WTC11 (cell line): ENCODE measurements at regions not wholly inside any gene's neighbourhood (a gene's known extent, or its start where the extent isn't known, plus 50 kb on each side); places are given as distances from the start of the nearest gene placed in this dataset.

Experiments
- CBFB ChIP-seq: sonication (generic); formaldehyde crosslinking; IDR thresholded peaks from 2 replicates; pipeline ENCODE4 v1.8.1; 2022; ENCODE audit warnings: mild to moderate bottlenecking, low read depth, missing genetic modification reagents
- ELF4 ChIP-seq: sonication (generic); formaldehyde crosslinking; IDR thresholded peaks from 2 replicates; pipeline ENCODE4 v1.8.1; 2022; ENCODE audit warnings: low read depth, mild to moderate bottlenecking, moderate library complexity, missing genetic modification reagents
- ESRRA ChIP-seq: sonication (generic); formaldehyde crosslinking; IDR thresholded peaks from 2 replicates; pipeline ENCODE4 v1.8.1; 2022; ENCODE audit warnings: mild to moderate bottlenecking, missing genetic modification reagents, borderline replicate concordance
- GABPB1 ChIP-seq: sonication (generic); formaldehyde crosslinking; IDR thresholded peaks from 2 replicates; pipeline ENCODE4 v1.8.1; 2023; ENCODE audit warnings: mild to moderate bottlenecking, missing genetic modification reagents
- IRF2 ChIP-seq: sonication (generic); formaldehyde crosslinking; IDR thresholded peaks from 2 replicates; pipeline ENCODE4 v1.8.0; 2022; ENCODE audit warnings: low read depth, missing genetic modification reagents, borderline replicate concordance
- NFE2L1 ChIP-seq: sonication (generic); formaldehyde crosslinking; IDR thresholded peaks from 2 replicates; pipeline ENCODE4 v1.8.1; 2023; ENCODE audit warnings: missing genetic modification reagents
- NFYB ChIP-seq: sonication (generic); formaldehyde crosslinking; conservative IDR thresholded peaks from 2 replicates; pipeline ENCODE4 v1.8.0; 2022; ENCODE audit warnings: low read depth, missing genetic modification reagents
- NR1H2 ChIP-seq: sonication (generic); formaldehyde crosslinking; IDR thresholded peaks from 2 replicates; pipeline ENCODE4 v1.9.0; 2021; ENCODE audit warnings: mild to moderate bottlenecking, moderate library complexity, missing genetic modification reagents
- TCF7 ChIP-seq: sonication (generic); formaldehyde crosslinking; IDR thresholded peaks from 2 replicates; pipeline ENCODE4 v1.8.0; 2022; ENCODE audit warnings: mild to moderate bottlenecking, low read depth, missing genetic modification reagents, moderate library complexity
- TF ChIP-seq, protein P1 (sequence below): fragments of 200-600 bp; IDR thresholded peaks from 2 replicates; pipeline ENCODE4 v1.8.0; 2022; ENCODE audit warnings: antibody characterized with exemption
- TF ChIP-seq, protein P2 (sequence below): sonication (generic); formaldehyde crosslinking; IDR thresholded peaks from 2 replicates; pipeline ENCODE4 v1.8.0; 2022; ENCODE audit warnings: mild to moderate bottlenecking, missing genetic modification reagents
- TF ChIP-seq, protein P3 (sequence below): sonication (generic); formaldehyde crosslinking; IDR thresholded peaks from 2 replicates; pipeline ENCODE4 v1.8.1; 2022; ENCODE audit warnings: missing genetic modification reagents, borderline replicate concordance

DNA sequence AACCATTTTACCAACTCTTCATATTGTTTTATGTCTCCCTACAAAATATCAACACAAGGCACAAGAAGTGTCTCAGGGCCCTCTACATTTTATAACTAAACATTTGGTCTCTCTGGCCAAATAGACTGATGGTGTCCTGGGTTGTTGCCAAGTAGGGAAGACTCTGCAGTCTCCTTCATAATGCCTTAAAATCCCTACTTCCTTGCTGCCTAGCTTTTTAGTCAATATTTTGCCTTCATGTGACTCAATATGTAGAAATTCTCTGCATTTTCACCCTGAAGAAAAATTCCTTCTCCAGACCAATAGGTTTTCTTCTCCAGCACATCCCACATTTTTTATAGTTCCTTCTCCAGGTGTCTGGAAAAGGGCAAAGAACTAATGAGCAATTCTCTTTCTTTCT is 72.6 kb upstream of the IPO9 start:
- TF ChIP-seq IRF2 (CRISPR knock-in tag), result no peak
- no peak for TF ChIP-seq NR1H2
- TF ChIP-seq NFE2L1 (CRISPR knock-in tag), result no peak
- TF ChIP-seq TCF7, result no peak
- TF ChIP-seq, protein P1, sequence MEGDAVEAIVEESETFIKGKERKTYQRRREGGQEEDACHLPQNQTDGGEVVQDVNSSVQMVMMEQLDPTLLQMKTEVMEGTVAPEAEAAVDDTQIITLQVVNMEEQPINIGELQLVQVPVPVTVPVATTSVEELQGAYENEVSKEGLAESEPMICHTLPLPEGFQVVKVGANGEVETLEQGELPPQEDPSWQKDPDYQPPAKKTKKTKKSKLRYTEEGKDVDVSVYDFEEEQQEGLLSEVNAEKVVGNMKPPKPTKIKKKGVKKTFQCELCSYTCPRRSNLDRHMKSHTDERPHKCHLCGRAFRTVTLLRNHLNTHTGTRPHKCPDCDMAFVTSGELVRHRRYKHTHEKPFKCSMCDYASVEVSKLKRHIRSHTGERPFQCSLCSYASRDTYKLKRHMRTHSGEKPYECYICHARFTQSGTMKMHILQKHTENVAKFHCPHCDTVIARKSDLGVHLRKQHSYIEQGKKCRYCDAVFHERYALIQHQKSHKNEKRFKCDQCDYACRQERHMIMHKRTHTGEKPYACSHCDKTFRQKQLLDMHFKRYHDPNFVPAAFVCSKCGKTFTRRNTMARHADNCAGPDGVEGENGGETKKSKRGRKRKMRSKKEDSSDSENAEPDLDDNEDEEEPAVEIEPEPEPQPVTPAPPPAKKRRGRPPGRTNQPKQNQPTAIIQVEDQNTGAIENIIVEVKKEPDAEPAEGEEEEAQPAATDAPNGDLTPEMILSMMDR, result no peak
- no peak for TF ChIP-seq CBFB (CRISPR knock-in tag)
- no peak for TF ChIP-seq GABPB1
- no peak for TF ChIP-seq ESRRA (CRISPR knock-in tag)
- TF ChIP-seq NFYB, result no peak
- TF ChIP-seq, protein P2, sequence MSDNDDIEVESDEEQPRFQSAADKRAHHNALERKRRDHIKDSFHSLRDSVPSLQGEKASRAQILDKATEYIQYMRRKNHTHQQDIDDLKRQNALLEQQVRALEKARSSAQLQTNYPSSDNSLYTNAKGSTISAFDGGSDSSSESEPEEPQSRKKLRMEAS (CRISPR knock-in tag), result no peak
- TF ChIP-seq, protein P3, sequence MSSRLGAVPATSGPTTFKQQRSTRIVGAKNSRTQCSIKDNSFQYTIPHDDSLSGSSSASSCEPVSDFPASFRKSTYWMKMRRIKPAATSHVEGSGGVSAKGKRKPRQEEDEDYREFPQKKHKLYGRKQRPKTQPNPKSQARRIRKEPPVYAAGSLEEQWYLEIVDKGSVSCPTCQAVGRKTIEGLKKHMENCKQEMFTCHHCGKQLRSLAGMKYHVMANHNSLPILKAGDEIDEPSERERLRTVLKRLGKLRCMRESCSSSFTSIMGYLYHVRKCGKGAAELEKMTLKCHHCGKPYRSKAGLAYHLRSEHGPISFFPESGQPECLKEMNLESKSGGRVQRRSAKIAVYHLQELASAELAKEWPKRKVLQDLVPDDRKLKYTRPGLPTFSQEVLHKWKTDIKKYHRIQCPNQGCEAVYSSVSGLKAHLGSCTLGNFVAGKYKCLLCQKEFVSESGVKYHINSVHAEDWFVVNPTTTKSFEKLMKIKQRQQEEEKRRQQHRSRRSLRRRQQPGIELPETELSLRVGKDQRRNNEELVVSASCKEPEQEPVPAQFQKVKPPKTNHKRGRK (CRISPR knock-in tag), result no peak
- TF ChIP-seq ELF4 (CRISPR knock-in tag), result no peak
